NCI-H146 treated with DMSO at 0.1 percent for 48 hours (cell line): ENCODE measurements at regions not wholly inside any gene's neighbourhood (a gene's known extent, or its start where the extent isn't known, plus 50 kb on each side); places are given as distances from the start of the nearest gene placed in this dataset.

ENCODE experiments used
- DNase-seq: peaks from one replicate; lab custom pipeline; 2025; ENCODE audit not compliant: unreplicated experiment; lab: John Stamatoyannopoulos, UW

DNA sequence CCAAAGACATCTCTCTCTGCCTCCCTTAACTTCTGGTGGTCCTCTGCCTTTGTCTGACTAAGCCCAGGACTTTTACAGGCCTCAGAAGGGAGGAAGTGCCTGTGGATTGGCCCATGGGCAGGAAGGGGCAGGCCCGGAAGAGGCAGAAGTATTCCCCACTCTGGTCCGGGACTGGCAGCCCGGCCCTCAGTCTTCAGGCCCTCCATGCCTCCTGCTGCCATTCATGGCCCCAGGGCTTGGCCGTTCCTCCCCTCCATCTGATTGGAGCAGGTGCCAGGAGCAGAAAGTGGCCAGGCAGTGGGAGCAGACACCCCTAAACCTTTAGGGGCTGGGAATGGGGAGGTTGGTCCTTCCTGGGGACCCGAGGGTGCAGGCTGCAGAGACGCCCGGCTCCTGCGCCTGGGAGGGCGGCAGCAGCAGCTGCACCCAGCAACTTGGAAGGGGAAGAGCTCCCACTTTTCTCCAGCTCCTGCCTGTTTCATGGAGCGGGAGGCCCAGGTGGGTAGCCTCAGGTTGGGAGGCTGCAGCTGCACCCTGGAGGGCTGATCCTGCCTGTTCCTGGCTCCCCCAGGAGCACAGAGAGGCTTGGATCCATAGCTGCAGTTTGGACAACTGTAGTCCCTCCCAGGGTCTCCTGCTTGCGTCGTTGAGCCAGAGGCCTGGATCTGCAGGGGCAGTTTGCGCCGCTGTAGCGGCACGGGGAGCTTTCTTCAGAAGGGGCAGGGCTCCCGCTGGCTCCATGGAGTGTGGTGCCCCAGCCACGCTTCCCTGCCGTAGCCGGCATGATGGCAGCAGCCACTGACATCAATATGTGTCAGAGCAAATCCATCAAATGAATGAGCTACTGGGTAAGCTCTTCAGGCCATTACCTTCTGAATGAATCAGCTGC, 661.5 kb upstream of the NUDT12 start:
- no peak for DNase-seq

DNA sequence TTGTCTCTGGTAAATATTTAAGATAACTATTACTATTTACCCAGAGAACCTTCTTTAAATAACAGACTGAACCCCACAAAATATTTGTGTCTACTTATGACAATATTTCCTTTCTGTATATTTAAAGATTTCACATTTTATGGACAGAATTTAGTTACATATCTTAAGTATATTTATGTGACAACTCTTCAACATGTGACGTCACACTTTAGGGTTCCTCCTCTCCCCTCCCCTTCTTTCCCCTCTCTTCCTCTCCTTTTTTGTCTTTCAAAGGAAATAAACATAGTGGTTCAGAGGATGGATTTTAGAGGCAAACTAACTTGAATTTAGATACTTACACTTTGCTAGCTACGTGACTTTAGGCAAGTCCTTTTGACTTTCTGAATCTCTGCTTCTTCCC, 655.6 kb upstream of the NUDT12 start:
- DNase-seq, result no peak

DNA sequence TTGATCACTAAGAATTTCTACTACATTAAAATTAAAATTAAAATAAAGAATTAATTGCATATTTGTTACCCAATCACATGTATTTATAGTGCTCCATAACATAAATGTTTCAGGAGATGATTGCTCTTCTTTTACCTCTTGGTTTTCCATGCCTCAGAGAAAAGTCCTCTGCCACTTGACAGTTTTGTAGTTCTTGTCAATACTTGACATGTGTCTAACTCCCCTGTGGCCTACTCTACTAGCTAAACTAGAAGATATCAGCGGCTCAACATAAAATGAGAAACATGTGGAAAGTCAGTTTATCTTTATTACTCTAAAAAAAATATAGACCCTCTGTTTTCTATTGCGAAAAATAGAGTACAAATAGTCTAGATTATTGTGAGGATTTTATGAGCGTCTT, 650.6 kb upstream of the NUDT12 start:
- no peak for DNase-seq

DNA sequence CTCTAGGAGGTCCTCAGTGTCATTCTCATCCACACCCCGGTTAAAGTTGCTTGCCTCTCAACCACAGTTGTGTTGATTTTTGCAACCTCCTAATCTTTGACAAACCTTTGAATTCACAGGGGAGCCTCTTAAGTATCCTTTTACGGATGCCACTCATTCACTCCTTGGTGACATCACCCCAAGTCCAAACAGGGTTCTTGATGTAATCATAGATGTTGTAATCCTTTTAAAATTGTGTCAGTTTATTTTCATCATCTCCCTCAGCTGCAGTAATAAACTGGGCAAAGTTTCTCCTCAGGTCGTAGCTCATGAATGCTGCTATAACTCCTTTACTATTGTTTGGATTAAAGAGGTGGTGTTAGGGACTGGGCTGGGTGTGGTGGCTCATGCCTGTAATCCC, 637.2 kb upstream of the NUDT12 start:
- no peak for DNase-seq

DNA sequence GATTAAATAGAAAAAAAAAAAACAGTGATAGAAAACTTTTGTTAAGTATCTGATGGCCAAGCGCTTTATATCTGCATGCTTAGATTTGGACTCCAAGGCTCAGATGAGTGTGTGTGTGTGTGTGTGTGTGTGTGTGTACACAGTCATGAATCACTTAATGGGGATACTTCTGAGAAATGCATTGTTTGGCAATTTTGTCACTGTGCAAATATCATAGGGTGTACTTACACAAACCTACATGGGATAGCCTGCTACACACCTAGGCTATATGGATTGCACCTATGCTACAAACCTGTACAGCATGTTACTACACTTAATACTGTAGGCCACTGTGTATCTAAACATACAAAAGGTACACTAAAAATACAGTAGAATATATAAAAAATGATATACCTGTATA, 635.6 kb upstream of the NUDT12 start:
- no peak for DNase-seq

DNA sequence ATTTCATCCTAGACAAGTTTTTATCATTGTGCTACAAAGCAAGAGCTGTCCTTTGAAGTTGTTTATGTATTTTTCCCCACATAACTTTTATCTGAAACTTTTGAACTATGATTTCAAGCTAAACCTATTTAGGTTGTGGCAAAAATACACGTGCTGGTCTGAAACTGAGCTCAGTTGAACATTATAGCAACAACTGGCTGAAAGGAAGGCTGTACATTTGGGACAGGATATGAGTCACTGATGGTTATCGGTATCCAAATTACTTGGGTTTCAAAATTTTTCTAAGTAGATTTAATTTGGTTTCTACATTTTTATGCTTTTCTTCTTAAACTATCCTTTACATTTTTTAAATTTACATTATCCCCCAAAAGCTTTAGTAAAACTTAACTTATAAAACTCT, 627.3 kb upstream of the NUDT12 start:
- no peak for DNase-seq

DNA sequence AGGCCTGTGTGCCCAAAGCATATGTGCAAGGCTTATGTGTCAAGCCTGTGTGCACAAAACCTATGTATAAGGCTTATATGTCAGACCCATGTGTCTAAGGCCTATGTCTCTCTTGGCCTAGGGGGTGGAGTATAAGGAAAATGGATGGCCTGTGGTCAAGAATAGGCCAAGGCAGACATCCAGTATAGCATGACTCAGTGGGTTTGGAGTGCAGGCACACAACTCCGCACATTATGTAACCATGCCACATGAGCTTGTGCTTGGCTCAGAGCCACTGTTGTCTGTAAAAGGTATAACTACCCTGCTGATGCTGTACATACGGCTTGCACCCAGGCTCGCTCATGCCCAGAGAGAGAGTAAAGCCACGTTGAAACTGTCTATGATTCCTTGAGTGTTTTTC, 626.4 kb upstream of the NUDT12 start:
- DNase-seq, result no peak

DNA sequence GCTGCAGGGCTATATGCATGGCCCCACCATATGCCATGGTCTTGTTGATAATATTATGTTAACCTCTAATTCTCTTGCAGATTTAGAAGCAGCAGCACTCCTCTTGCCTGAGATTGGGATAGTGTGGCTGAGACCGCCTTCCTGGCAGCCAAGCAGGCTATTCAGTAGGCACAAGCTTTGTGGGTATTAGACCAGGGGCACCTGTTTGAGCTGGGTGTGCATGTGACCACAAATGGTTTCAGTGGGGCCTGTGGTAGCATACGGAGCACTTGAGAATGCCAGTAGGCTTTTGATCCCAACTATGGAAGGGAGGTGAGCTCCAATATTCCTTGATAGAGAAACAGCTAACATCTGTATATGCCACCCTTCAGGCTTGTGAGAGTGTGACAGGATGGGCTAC, 625.1 kb upstream of the NUDT12 start:
- no peak for DNase-seq

DNA sequence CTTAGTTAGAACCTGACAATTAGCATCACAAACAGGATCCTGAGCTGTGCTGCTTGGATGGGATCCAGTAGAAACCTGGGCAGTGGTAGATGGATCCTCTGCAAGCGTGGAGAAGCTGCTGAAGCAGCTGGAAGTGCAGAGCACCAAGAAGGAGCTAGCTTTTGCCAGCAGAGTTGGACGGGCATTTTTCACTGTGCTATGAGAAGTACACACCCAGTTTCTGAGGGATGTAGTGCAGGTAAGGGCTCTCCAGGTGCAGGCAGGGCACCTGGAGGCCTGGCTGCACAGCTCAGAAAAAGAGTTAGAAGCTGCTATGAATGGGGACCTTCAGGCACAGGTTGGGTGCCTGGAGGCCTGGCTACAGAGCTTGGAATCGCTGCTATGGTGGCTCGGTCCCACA, 623.9 kb upstream of the NUDT12 start:
- DNase-seq, result no peak

DNA sequence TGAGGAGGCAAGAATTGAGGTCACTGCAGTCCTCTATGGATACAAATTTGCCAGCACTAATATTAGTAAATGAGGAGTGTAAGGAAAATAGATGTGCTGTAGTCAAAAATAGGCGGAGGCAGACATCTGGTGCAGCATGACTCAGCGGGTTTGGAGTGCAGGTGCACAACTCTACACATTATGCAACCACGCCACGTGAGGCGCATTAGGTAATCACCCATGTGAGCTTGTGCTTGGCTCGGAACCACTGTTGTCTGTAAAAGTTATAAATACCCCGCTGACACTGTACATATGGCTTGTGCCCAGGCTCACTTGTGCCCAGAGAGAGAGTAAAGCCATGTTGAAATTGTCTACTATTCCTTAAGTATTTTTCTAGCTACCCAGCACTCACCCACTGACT, 623.5 kb upstream of the NUDT12 start:
- DNase-seq, result no peak

DNA sequence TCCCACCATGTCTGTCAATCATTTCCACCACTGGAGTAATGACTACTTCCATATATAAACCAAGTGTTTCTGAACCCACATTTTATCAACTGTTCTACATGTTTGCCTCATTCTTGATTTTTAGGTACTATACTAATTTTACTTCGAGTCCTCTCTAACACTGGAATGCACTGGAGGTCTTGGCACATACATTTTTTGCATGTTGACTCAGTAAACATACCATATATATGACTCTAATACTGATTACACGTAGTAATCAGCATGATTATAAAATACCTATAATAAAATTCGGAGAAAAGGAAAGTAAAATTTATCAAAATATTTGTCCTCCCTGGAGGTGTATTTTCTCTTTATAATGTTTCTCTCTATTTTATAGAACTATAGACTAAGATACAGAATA, 621.7 kb upstream of the NUDT12 start:
- no peak for DNase-seq

DNA sequence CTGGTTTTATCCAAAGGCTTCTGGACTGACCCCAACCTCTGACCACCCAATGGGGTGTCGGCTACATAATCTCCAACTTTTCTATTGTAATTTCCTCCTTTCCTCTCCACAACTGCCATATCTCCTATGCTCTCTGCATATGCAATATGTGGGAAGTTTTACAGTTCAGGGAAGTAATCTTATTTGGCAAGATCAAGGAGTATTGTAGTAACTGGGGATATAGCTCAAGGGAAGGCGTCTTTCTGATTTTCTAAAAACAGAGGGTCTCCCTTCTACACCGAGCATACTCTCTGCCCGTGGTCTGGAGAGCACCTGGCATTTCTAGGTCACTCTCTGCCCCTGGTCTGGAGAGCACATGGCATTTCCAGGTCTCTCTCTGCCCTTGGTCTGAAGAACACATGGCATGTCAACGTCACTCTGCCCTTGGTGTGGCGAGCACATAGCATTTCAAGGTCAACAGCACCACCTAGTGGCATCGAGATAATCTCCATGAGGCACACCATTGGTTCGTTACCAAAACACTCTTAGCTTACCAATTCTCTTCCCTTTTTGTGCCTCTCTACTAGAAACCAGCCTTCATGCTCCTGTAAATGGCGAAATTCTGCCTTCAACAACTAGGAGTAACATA, 616.4 kb upstream of the NUDT12 start:
- no peak for DNase-seq

DNA sequence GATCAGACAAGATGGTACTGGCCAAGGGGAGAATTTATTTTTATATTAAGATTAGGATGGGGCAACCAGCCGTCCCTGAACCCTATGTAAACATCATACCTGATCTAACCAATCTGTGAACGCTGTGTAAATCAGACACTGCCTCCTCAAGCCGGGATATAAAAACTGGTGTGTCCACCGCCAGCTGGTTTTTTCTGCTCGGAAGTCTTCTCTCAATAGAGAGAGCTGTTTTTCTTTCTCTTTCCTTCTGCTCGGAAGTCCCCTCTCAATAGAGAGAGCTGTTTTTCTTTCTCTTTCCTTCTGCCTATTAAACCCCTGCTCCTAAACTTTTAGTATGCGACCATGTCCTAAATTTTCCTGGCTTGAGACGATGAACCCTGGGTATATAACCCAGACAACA, 615.5 kb upstream of the NUDT12 start:
- no peak for DNase-seq

DNA sequence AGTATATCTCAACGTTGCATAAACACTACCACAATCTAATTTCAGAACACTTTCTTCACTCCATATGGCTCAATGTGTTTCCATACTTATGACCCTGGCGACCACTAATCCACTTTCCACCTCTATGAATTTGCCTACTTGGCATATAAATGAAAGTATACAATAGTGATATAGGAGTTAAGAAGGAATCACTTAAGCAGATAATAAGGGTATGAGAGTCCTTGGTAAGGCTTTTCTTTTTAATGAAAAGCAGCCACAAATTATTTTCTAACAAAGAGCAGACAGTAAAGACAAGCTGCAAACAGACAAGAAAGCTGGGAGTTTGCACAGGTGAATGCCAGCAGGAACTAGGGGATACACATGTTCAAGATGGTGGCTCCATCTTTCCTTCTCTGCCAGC, 615.1 kb upstream of the NUDT12 start:
- no peak for DNase-seq

DNA sequence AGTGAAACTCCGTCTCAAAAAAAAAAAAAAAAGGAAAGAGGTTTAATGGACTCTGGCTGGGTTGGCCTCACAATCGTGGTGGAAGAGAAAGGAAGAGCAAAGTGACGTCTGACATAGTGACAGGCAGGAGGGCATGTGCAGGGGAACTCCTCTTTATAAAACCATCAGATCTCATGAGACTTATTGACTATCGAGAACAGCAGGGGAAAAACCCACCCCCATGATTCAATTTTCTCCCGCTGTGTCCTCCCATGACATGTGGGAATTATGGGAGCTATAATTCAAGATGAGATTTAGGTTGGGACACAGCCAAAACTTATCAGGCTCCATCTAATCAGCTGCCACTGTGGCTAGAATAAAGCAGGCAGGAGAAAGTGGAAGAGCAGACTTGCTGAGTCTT, 610.4 kb upstream of the NUDT12 start:
- DNase-seq, result no peak

DNA sequence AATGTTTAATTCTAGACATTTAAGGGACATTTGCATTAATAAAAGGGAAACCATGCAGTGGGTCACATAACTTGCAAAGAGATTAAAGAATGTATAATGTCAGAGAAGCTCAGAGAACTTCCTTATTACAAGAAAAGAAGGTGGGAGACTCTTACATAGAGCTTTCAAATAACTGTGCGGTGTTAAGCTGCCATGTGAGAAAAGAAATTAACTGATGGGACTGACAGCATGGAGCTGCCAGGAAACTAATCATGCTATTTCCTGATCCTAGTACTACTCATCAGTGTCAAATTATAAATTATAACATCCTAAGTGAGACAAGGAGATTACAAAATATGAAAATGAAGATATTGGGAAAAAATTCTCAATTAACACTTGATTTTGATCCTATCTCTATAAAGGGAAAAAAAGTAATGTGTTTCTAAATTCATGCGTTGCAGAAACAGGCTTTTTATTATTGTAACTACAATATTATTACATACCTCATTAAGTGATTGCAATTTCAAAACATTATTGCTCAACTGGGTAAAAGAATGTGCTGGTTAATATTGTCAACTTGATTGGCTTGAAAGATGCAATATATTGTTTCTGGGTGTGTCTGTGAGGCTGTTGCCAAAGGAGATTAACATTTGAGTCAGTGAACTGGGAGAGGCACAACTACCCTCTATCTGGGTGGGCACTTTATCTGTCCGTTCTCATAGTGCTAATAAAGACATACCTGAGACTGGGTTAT, 609.5 kb upstream of the NUDT12 start:
- no peak for DNase-seq

DNA sequence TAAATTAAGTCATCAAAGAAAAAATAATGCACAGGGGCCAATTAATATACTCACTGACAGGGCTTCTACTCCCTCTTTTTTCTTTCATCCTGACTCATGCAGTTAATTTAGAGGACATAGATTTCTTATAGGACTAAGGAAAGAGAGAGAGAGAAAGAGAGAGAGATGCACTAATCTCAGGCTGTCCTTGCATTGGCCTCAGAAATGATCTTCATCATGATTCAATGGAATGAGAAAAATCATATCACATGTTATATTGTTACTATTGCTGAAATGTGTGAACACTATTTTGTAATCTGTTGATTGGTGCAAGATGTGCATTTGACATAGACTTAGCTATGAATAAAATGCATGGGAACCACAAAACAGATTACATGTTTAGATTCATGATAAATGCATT, 608.3 kb upstream of the NUDT12 start:
- no peak for DNase-seq

DNA sequence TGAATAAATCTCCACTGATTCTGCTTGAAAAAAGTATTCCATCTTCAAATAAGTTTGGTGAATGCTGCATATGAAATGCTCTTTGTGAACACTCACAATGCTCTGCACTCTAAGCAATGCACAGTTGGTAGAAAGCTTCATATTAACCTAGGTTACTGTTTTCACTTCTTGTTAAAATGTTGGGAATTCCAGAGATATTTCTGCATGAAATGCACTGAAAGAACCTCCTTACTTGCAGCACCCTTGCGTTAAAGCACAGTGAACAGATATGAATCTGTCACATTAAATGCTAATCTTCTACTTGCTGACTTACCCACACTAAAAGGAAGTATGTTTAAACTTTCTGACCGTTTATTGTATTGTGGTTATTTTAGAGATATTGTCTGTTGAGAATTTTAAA, 584.1 kb upstream of the NUDT12 start:
- no peak for DNase-seq

DNA sequence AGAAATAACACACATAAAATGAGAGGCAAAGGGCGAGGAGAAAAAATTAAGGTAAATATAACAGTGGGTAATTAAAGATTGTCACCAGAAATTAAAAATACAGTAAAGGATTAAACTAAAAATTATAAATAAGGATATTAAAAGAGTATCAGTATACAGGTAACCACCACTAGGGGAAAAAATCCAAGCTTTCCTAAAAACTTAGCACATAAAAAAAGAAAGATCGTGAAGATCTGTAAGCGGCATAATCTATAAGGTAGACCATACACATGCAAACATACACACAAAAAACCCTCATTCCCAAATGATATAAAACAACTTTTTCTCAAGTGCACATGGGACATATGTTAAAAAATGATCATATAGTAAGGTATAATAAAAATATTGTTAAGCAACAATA, 577.3 kb upstream of the NUDT12 start:
- no peak for DNase-seq

DNA sequence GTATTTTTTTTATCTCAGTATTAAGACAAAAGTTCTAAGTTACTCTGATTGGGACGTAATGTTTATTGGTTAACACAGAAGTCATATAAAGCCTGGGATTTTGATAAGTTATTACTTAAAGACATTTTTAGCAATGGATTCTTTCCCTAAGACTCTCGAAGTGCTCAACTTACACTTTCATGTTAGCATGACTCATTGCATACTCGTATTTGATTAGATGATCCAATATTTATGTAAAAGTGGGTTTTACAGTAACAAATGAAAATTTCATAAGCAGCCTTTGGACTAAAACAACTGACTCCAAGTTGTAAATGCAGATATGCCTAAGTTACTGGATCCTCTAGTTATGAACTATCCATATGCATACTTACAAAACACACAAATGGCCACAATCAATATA, 567.7 kb upstream of the NUDT12 start:
- DNase-seq, result no peak

DNA sequence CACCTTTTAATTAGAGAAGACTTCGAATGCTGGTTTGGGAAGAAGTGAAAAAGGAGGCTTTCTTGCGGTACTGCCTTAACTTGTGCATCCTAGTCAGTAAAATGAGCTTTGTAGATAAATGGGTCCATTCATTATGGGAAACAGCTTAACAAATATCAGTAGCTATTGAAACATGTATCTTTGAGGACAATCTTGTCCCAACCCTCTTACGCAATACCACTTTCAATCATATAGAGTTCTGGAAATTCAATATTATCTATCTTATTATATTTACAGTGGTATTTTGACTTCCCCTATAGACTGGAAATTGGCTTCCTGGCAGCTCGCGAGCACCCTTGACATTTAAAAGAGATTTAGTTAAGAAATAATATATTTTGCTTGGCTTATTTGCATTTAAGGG, 565.8 kb upstream of the NUDT12 start:
- DNase-seq, result no peak

DNA sequence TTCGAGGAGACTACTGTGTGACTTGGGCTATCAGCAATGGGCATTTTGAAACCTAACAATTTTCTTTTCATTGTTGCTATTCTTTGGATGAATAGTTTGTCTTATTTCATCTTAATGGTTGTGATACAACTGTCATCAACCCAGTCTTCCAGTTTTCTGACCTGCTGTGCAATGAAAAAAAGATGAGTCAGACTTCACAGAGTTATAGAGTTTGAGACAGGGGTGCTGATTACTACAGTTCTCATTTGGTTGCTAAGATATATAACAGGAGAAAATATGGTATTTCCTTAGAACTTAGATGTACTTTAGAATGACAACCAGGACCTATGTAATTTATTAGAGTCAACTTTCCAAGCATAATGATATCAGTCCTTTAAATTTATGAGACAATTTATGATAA, 564.4 kb upstream of the NUDT12 start:
- no peak for DNase-seq
